A549 (cell line): ENCODE measurements at regions not wholly inside any gene's neighbourhood (a gene's known extent, or its start where the extent isn't known, plus 50 kb on each side); places are given as distances from the start of the nearest gene placed in this dataset.

ENCODE experiments used
- ATAC-seq, 2 experiments: fragments of 200-7000 bp in 1 of 2; fragments of >200 bp in 1 of 2; cut with Nextera tagmentation in 1 of 2; cut with Tn5 transposase in 1 of 2; 3 replicates each; pipeline versions ENCODE4 v1.8.0 to v1.9.1; 2018 to 2020; ENCODE audit warnings: mild to moderate bottlenecking in 1 of 2, moderate library complexity in 1 of 2
- CTCF ChIA-PET: fragments of 300-600 bp; sonication (Branson Sonifier 250); formaldehyde crosslinking; extraction: SDS; loops from one replicate; lab custom pipeline; 2021; ENCODE audit warnings: antibody characterized with exemption, inconsistent platforms; lab: Yijun Ruan, JAX
- POLR2A ChIA-PET: fragments of 350-600 bp; formaldehyde crosslinking; extraction: SDS; loops from one replicate; lab custom pipeline; 2021; ENCODE audit warnings: antibody characterized with exemption, inconsistent platforms; lab: Yijun Ruan, JAX
- DNase-seq, 2 experiments: peaks; one replicate each; pipeline versions ENCODE4 v3.0.0 to v3.0.0-alpha.2; 2011 to 2016; ENCODE audit warnings: low read depth in 1 of 2, low spot score in 1 of 2
- FAIRE-seq: peaks from 2 replicates; lab custom pipeline; 2011; peaks lifted over from hg19 to GRCh38; lab: Jason Lieb, UNC
- H3K27ac ChIP-seq, 2 experiments: fragments of >200 bp; sonication (Bioruptor Twin); formaldehyde crosslinking; 3 replicates each; pipeline ENCODE4 v1.5.1; 2016 to 2017
- H3K4me1 ChIP-seq: fragments of >200 bp; sonication (Bioruptor Twin); formaldehyde crosslinking; 3 replicates; pipeline ENCODE4 v1.6.1; 2016
- H3K4me2 ChIP-seq: fragments of >200 bp; sonication (Bioruptor Twin); formaldehyde crosslinking; 3 replicates; pipeline ENCODE4 v1.6.1; 2016
- H3K4me3 ChIP-seq: fragments of >200 bp; sonication (Bioruptor Twin); formaldehyde crosslinking; 3 replicates; pipeline ENCODE4 v1.5.1; 2016
- H3K9me3 ChIP-seq: fragments of >200 bp; sonication (Bioruptor Twin); formaldehyde crosslinking; 3 replicates; pipeline ENCODE4 v1.6.1; 2016
- ATOH8 ChIP-seq: fragments of 250-450 bp; sonication (Bioruptor Pico); IDR thresholded peaks from 2 replicates; pipeline ENCODE4 v1.5.0; 2020; ENCODE audit warnings: low read depth, mild to moderate bottlenecking, moderate library complexity
- CBX2 ChIP-seq: fragments of 200-600 bp; sonication (generic); IDR thresholded peaks from 2 replicates; pipeline ENCODE4 v1.6.1; 2016; ENCODE audit warnings: low read depth, mild to moderate bottlenecking, borderline replicate concordance
- CHD2 ChIP-seq: fragments of 150-350 bp; IDR thresholded peaks from 2 replicates; pipeline ENCODE4 v1.6.1; 2014; ENCODE audit warnings: low read length; ENCODE audit not compliant: partially characterized antibody
- CTCF ChIP-seq: fragments of >200 bp; sonication (Bioruptor Twin); formaldehyde crosslinking; IDR thresholded peaks from 3 replicates; pipeline ENCODE4 v1.5.1; 2016
- FOSL2 ChIP-seq, 2 experiments: fragments of 450-650 bp in 1 of 2; fragments of >200 bp in 1 of 2; sonication (Bioruptor Twin) in 1 of 2; formaldehyde crosslinking; IDR thresholded peaks; 2 replicates each; pipeline versions ENCODE4 v1.5.0 to v1.6.1; 2016 to 2020; ENCODE audit warnings: mild to moderate bottlenecking in 1 of 2, moderate library complexity in 1 of 2
- HDAC2 ChIP-seq: fragments of 200-600 bp; sonication (generic); IDR thresholded peaks from 2 replicates; pipeline ENCODE4 v1.6.1; 2016
- HES2 ChIP-seq: fragments of >200 bp; sonication (Bioruptor Twin); formaldehyde crosslinking; IDR thresholded peaks from 2 replicates; pipeline ENCODE4 v1.6.1; 2016
- HEYL ChIP-seq: fragments of 250-450 bp; sonication (Bioruptor Pico); IDR thresholded peaks from 2 replicates; pipeline ENCODE4 v1.8.0; 2021; ENCODE audit warnings: mild to moderate bottlenecking, moderate library complexity
- KDM5A ChIP-seq: fragments of 200-600 bp; sonication (generic); IDR thresholded peaks from 2 replicates; pipeline ENCODE4 v1.6.1; 2016; ENCODE audit warnings: antibody characterized with exemption, mild to moderate bottlenecking
- MAZ ChIP-seq: fragments of 150-350 bp; IDR thresholded peaks from 2 replicates; pipeline ENCODE4 v1.6.1; 2014; ENCODE audit warnings: antibody characterized with exemption, low read depth, low read length, borderline replicate concordance
- MYC ChIP-seq: IDR thresholded peaks from 2 replicates; pipeline ENCODE4 v1.6.1; 2012; ENCODE audit warnings: mild to moderate bottlenecking, inconsistent platforms, low read length, improper control_type of control experiment, borderline replicate concordance
- NFE2L2 ChIP-seq: fragments of 150-350 bp; conservative IDR thresholded peaks from 2 replicates; pipeline ENCODE4 v1.6.1; 2014; ENCODE audit warnings: low read length
- PHF8 ChIP-seq: fragments of 200-600 bp; sonication (generic); IDR thresholded peaks from 2 replicates; pipeline ENCODE4 v1.6.1; 2016; ENCODE audit warnings: low read depth, mild to moderate bottlenecking, antibody characterized with exemption, moderate library complexity, borderline replicate concordance
- POLR2A ChIP-seq: IDR thresholded peaks from 2 replicates; pipeline ENCODE4 v1.6.1; 2012; ENCODE audit warnings: mild to moderate bottlenecking, low read length
- RARB ChIP-seq: fragments of 250-450 bp; sonication (Bioruptor Pico); IDR thresholded peaks from 2 replicates; pipeline ENCODE4 v1.8.0; 2021; ENCODE audit warnings: mild to moderate bottlenecking, moderate library complexity
- RCOR1 ChIP-seq: fragments of 150-350 bp; IDR thresholded peaks from 2 replicates; pipeline ENCODE4 v1.6.1; 2014; ENCODE audit warnings: antibody characterized with exemption, low read length, low read depth
- REST ChIP-seq: fragments of 200-600 bp; sonication (generic); IDR thresholded peaks from 2 replicates; pipeline ENCODE4 v1.6.1; 2016; ENCODE audit warnings: antibody characterized with exemption, mild to moderate bottlenecking, moderate library complexity
- SREBF2 ChIP-seq: fragments of 450-650 bp; IDR thresholded peaks from 2 replicates; pipeline ENCODE4 v1.6.1; 2014; ENCODE audit warnings: mild to moderate bottlenecking, moderate library complexity
- WGBS: methylation state at CpG from one replicate; pipeline ENCODE4 v1.1.6; 2017; ENCODE audit errors: missing lambda C conversion rate; 5-methylcytosine and 5-hydroxymethylcytosine counted together
- TF ChIP-seq, protein P1 (sequence below): IDR thresholded peaks from 2 replicates; pipeline ENCODE4 v1.6.1; 2012; ENCODE audit warnings: low read depth, borderline replicate concordance

DNA sequence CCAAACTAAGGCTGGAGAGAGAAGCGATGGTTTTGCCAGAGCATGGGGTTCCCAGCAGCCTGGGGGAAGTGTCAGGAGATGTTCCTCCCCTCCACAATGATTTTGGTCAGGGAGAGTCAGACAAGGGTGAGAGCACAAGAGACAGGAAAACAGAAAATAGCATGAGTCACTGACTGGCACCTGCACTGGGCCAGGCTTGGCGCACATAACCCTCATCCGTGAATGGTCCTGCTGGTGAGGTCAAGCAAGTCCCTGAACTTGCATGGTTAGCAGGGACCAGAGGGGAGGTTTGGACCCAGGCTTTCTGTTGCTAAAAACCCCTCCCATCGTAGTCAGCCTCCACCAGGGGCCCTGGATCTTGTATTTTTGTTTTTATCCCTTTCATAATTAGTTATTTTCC is 174.5 kb upstream of the MYT1L start:
- H3K4me3 ChIP-seq, result no peak overlapping the region
- CTCF ChIA-PET, result no interaction called here
- no peak overlapping the region for H3K27ac ChIP-seq
- no peak overlapping the region for H3K4me2 ChIP-seq
- 25% methylated on average over 4 of the region's 4 CpGs for WGBS
- no peak for TF ChIP-seq PHF8
- TF ChIP-seq CHD2, result no peak
- no peak for TF ChIP-seq CBX2
- no peak for TF ChIP-seq KDM5A
- TF ChIP-seq, protein P1, sequence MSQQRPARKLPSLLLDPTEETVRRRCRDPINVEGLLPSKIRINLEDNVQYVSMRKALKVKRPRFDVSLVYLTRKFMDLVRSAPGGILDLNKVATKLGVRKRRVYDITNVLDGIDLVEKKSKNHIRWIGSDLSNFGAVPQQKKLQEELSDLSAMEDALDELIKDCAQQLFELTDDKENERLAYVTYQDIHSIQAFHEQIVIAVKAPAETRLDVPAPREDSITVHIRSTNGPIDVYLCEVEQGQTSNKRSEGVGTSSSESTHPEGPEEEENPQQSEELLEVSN, result no peak
- TF ChIP-seq NFE2L2, result no peak
- no peak for TF ChIP-seq REST
- no peak for TF ChIP-seq ATOH8 (CRISPR knock-in tag)
- no peak for TF ChIP-seq MYC
- TF ChIP-seq RCOR1, result no peak
- no peak for TF ChIP-seq SREBF2
- TF ChIP-seq, all 56 proteins: peak for 0
- no peak for ATAC-seq
- H3K9me3 ChIP-seq, result no peaks in the 10 kb centered on the region
- no peak for FAIRE-seq
- DNase-seq, result no peak
- POLR2A ChIA-PET, result no interaction called here
- H3K4me1 ChIP-seq, result no peaks in the 10 kb centered on the region

DNA sequence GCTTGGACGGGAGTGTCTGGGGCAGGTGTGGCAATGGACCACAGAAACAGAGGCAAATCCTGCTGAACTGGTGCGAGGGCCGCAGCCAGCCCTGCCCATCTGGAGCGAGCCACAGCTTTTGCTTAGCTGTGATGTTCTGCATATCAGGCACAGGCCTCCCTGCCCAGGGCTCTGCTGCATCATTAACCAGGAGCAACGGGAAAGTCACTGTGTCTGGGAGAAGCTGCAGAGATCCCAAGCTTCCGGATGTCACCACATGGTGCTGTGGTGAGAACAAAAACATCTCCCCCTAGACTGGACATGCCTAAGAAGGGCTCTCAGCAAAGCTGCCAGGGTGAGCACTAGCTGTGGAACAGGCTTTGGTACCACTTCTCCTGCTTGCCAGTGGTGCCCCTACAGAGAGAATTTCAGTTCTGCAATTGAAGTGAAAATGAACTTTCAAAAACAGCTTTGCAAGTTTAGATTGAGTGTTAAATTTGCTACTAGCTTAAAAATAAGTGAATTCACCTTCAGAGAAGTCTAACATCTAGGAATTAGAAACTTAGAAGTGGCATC is 172.9 kb upstream of the MYT1L start:
- DNase-seq, result no peak
- ChIA-PET CTCF (no interaction called here), POLR2A (no interaction called here)
- Histone ChIP-seq H3K9me3 (no peaks in the 10 kb centered on the region), H3K4me2 (no peak overlapping the region), H3K4me3 (no peak overlapping the region), H3K27ac (no peak overlapping the region), H3K4me1 (no peaks in the 10 kb centered on the region)
- TF ChIP-seq ATOH8 (CRISPR knock-in tag) (no peak), RARB (CRISPR knock-in tag) (no peak), HES2 (no peak), HDAC2 (no peak), POLR2A (no peak), REST (no peak), MAZ (no peak), NFE2L2 (no peak), HEYL (no peak), CBX2 (no peak), MYC (no peak), FOSL2 (IDR thresholded peaks at IDR 0.05) (no peak), FOSL2 (CRISPR knock-in tag; IDR thresholded peaks at IDR 0.05) (no peak), CTCF (no peak)
- TF ChIP-seq, protein P1, result no peak
- no peak for FAIRE-seq
- WGBS, result 20% methylated on average over 4 of the region's 6 CpGs
- ATAC-seq, result no peak
